ENCODE measurements at regions not wholly inside any gene's neighbourhood (a gene's known extent, or its start where the extent isn't known, plus 50 kb on each side); places are given as distances from the start of the nearest gene placed in this dataset.
"Not testable (repeated sequence)": the region's sequence is repeated elsewhere in the genome, so short reads cannot be mapped to it uniquely, and the experiment has no call there.

DNA sequence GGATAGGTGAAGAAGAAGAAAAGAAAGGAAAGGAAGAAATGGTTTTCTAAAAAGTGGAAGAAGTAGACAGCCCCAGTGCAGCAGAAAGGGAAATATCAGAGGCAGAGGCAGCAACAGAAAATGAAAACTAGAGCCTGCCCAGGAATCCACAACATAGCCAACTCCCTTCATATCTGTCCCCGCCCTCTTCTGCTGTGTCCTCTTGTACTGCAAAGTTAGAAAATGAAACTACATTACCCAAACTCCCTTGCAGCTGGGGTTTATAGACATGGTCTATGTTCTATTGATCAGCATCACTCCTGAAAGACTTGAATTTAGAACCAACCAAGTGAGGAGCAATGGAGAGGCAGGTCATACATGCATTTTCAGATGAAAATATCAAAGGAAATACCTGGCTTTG lies 200.5 kb upstream of the PHACTR1 start:
- DNase-seq (ENCODE audit: low read depth): no peak

DNA sequence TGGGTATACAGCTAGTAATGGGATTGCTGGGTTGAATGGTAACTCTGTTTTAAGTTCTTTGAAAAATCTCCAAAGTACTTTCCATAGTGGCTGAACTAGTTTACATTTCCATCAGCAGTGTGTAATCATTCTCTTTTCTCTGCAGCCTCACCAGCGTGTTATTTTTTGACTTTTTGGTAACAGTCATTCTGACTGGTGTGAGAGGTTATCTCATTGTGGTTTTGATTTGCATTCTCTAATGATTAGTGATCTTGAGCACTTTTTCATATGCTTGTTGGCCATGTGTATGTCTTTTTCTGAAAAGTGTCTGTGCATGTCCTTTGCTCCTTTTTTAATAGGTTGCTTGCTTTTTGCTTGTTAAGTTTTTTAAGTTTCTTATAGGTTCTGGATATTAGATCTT lies 194.2 kb upstream of the PHACTR1 start:
- DNase-seq (ENCODE audit: low read depth): no peak

- no peak for DNase-seq (ENCODE audit: low read depth)
Observed at GRCh38 chr6:12523726-12524125, 192.8 kb upstream of the PHACTR1 start.

GRCh38 chr6:12525276-12525675 lies 191.3 kb upstream of the PHACTR1 start:
- no peak for DNase-seq (ENCODE audit: low read depth)

DNA sequence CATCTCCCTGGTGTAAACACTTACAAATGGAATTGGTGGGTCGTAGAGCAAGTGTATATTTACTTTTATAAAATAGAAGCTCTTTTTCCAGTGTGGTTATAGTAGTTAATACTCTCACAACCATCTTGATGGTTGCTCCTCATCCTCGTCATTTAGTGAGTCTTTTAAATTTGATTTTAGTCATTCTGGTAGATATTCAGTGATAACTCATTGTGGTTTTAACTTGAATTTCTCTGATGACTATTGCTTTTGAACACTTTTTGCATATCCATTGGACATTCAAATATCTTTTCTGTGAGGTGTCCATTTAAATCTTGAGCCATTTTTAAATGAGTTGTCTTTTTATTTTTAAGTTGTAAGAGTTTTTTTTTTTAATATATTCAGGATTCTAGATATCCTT lies 189.2 kb upstream of the PHACTR1 start:
- DNase-seq (ENCODE audit: low read depth): no peak

GRCh38 chr6:12528136-12528535 lies 188.4 kb upstream of the PHACTR1 start:
- no peak for DNase-seq (ENCODE audit: low read depth)

- no peak for DNase-seq (ENCODE audit: low read depth)
Observed at GRCh38 chr6:12528581-12529363, 187.8 kb upstream of the PHACTR1 start.

GRCh38 chr6:12529364-12530019 lies 187.1 kb upstream of the PHACTR1 start:
- no peak for DNase-seq (ENCODE audit: low read depth)

DNA sequence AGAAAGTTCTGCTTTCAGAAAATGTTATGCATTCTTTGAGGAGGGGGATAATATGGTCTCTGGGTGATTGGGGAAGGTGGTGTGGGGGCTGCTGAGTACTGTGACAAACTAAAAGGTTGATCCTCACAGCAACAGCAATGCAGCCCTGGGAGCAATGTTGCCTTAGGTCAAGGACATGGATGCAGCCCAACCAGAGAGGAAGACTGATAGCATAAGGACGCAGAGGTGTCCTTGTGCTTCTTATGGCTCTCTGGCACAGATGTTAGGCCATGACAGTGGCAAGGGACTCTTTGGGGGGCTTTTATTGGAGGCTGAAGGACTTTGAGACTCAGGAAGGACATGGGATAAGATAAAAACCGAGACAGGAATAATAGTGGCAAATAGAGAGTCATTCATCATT lies 186.2 kb upstream of the PHACTR1 start:
- no peak for DNase-seq (ENCODE audit: low read depth)

GRCh38 chr6:12533586-12533985 lies 183.0 kb upstream of the PHACTR1 start:
- DNase-seq (ENCODE audit: low read depth): no peak

- DNase-seq (ENCODE audit: low read depth): no peak
Observed at GRCh38 chr6:12534069-12534853, 182.3 kb upstream of the PHACTR1 start.

GRCh38 chr6:12535586-12536314 lies 180.8 kb upstream of the PHACTR1 start:
- DNase-seq (ENCODE audit: low read depth): no peak

DNA sequence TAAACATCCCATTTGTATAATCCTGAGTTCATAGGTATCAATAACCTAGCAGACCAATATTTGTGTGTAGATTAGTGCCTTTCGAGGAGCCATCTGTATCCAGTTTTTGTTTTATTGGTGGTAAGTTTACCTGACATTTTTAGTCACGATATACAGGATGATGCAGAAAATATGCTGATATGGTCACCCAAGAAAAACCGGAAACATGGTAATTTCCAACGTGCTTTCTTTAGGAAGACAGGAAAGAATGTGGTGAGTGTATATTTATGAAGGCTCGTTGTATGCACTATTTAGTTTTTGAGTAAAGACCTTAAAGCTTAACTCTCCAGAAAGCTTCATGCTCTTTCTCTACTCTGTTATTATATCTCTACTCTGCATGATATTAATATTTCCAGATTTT lies 180.2 kb upstream of the PHACTR1 start:
- DNase-seq (ENCODE audit: low read depth): no peak

- no peak for DNase-seq (ENCODE audit: low read depth)
Observed at GRCh38 chr6:12537389-12537788, 179.2 kb upstream of the PHACTR1 start.

GRCh38 chr6:12538881-12539357 lies 177.6 kb upstream of the PHACTR1 start:
- DNase-seq (ENCODE audit: low read depth): no peak

- not testable (repeated sequence) for DNase-seq (ENCODE audit: low read depth)
Observed at GRCh38 chr6:12542319-12543115, 174.1 kb upstream of the PHACTR1 start.

DNA sequence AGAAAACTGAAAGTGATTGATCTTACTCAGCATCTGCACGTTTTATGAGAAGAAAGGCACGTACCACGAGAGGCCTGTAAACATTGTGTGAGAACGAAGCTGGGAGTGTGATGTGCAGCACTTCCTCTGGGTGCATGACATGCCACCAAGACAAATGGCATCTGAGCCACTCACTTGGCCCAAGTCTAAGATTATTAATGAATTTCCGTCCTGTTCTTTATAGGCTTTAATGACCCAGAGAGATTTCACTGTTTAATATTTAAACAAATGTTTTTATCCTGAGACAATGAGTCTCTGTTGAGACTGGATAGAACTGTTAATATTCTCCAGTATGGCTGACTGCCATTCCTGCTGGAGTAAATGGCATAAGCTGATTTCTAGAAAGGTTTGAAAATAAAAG lies 172.6 kb upstream of the PHACTR1 start:
- no peak for DNase-seq (ENCODE audit: low read depth)

- no peak for DNase-seq (ENCODE audit: low read depth)
Observed at GRCh38 chr6:12544821-12545565, 171.6 kb upstream of the PHACTR1 start.

- no peak for DNase-seq (ENCODE audit: low read depth)
Observed at GRCh38 chr6:12545619-12546409, 170.8 kb upstream of the PHACTR1 start.

Measured in stimulated activated CD8-positive, alpha-beta memory T cell treated with anti-CD3 and anti-CD28 coated beads, Interleukin-7, amount 100 ng/mL, for 24 hours (primary cell).